K562 (cell line): ENCODE measurements at regions not wholly inside any gene's neighbourhood (a gene's known extent, or its start where the extent isn't known, plus 50 kb on each side); places are given as distances from the start of the nearest gene placed in this dataset.

Source experiments
- ATAC-seq: fragments of 200-7000 bp; cut with Tn5 transposase; 3 replicates; pipeline ENCODE4 v1.9.1; 2020; ENCODE audit warnings: moderate library complexity
- BruUV-seq: library from RNA; stranded (reverse); fragments of 400-500 nt; replicated peaks from 2 replicates; lab custom pipeline; 2021; lab: Mats Ljungman, UMichigan
- CTCF ChIA-PET: fragments of 300-600 bp; formaldehyde crosslinking; extraction: SDS; loops from one replicate; lab custom pipeline; 2021; ENCODE audit warnings: low intra/inter-chr PET ratio; lab: Yijun Ruan, JAX
- POLR2A ChIA-PET: fragments of 300-600, 350-650 bp; sonication (Branson Sonifier 250); formaldehyde crosslinking; extraction: SDS; loops from one replicate; lab custom pipeline; 2021; ENCODE audit warnings: antibody characterized with exemption, inconsistent platforms; lab: Yijun Ruan, JAX
- DNase-seq, 4 experiments: peaks; one replicate each; pipeline versions ENCODE4 v3.0.0 to v3.0.0-alpha.2; 2011 to 2018; ENCODE audit warnings: low spot score in 3 of 4, mixed read lengths in 3 of 4; ENCODE audit errors: extremely low read depth in 1 of 4
- FAIRE-seq: peaks from 2 replicates; lab custom pipeline; 2011; peaks lifted over from hg19 to GRCh38; lab: Jason Lieb, UNC
- H2AFZ ChIP-seq: 2 replicates; pipeline ENCODE4 v1.6.0; 2011; ENCODE audit warnings: low read depth, low read length, control low read depth, inconsistent platforms
- H3K27ac ChIP-seq: fragments of 200-600 bp; 3 replicates; pipeline ENCODE4 v1.8.0; 2011; ENCODE audit warnings: low read depth, mild to moderate bottlenecking, control low read depth, inconsistent platforms, low read length, moderate library complexity, mixed read lengths; ENCODE audit errors: extremely low read depth
- H3K27me3 ChIP-seq, 2 experiments: fragments of 300-600 bp in 1 of 2; 2 replicates in 1 of 2; 3 replicates in 1 of 2; pipeline versions ENCODE4 v1.6.0 to v1.8.0; 2011; ENCODE audit warnings: inconsistent platforms in 2 of 2, low read length in 2 of 2, mild to moderate bottlenecking in 1 of 2, mixed read lengths in 1 of 2, moderate library complexity in 1 of 2; ENCODE audit not compliant: control insufficient read depth in 2 of 2, insufficient read depth in 2 of 2
- H3K36me3 ChIP-seq: fragments of 300-600 bp; 3 replicates; pipeline ENCODE4 v1.8.0; 2011; ENCODE audit warnings: mild to moderate bottlenecking, low read length, inconsistent platforms; ENCODE audit not compliant: control insufficient read depth, insufficient read depth
- H3K4me1 ChIP-seq, 2 experiments: fragments of 200-600 bp in 1 of 2; replicated peaks in 1 of 2; 2 replicates in 1 of 2; 3 replicates in 1 of 2; pipeline versions ENCODE4 v1.5.1 to v1.8.0; 2011; ENCODE audit warnings: inconsistent platforms in 2 of 2, low read length in 2 of 2, mild to moderate bottlenecking in 1 of 2, mixed read lengths in 1 of 2, moderate library complexity in 1 of 2; ENCODE audit not compliant: control insufficient read depth in 2 of 2, insufficient read depth in 2 of 2
- H3K4me2 ChIP-seq: 2 replicates; pipeline ENCODE4 v1.6.1; 2011; ENCODE audit warnings: low read length, control low read depth, inconsistent platforms, mixed read lengths; ENCODE audit not compliant: insufficient read depth
- H3K4me3 ChIP-seq: fragments of 200-600 bp; sonication (generic), shearing (Covaris generic); 2 replicates; pipeline ENCODE4 v1.5.1; 2016; ENCODE audit warnings: control low read depth, inconsistent platforms
- H3K79me2 ChIP-seq: fragments of 200-600 bp; 3 replicates; pipeline ENCODE4 v1.8.0; 2011; ENCODE audit warnings: low read length, inconsistent platforms; ENCODE audit not compliant: control insufficient read depth, insufficient read depth
- H3K9ac ChIP-seq, 2 experiments: 2 replicates each; pipeline versions ENCODE4 v1.6.0 to v1.6.1; 2011; ENCODE audit warnings: low read depth in 2 of 2, low read length in 2 of 2, control low read depth in 1 of 2, inconsistent platforms in 1 of 2, mild to moderate bottlenecking in 1 of 2, mixed read lengths in 1 of 2; ENCODE audit not compliant: insufficient read depth in 1 of 2
- H3K9me1 ChIP-seq: one replicate; pipeline ENCODE4 v1.6.0; 2011; ENCODE audit warnings: inconsistent platforms, mild to moderate bottlenecking, low read length, moderate library complexity; ENCODE audit not compliant: control insufficient read depth, insufficient read depth
- H3K9me3 ChIP-seq: replicated peaks from 2 replicates; pipeline ENCODE4 v1.5.1; 2011; ENCODE audit warnings: low read depth, low read length, inconsistent platforms; ENCODE audit not compliant: control insufficient read depth, insufficient read depth
- H4K20me1 ChIP-seq: replicated peaks from 2 replicates; pipeline ENCODE4 v1.6.1; 2011; ENCODE audit warnings: low read length, inconsistent platforms, mixed read lengths; ENCODE audit not compliant: control insufficient read depth, insufficient read depth
- BMI1 ChIP-seq: fragments of 150-350 bp; IDR thresholded peaks from 2 replicates; pipeline ENCODE4 v1.6.1; 2014; ENCODE audit warnings: low read length
- E2F3 ChIP-seq: fragments of 250-450 bp; sonication (Bioruptor Pico); IDR thresholded peaks from 2 replicates; pipeline ENCODE4 v1.4.0; 2020; ENCODE audit warnings: mild to moderate bottlenecking
- TAL1 ChIP-seq: fragments of 450-650 bp; IDR thresholded peaks from 2 replicates; pipeline ENCODE4 v1.6.1; 2016; ENCODE audit warnings: mild to moderate bottlenecking
- ZNF589 ChIP-seq: fragments of 200-800 bp; sonication (Bioruptor generic); IDR thresholded peaks from 2 replicates; pipeline ENCODE4 v1.6.1; 2016; ENCODE audit warnings: low read depth, missing genetic modification characterization, missing compliant biosample characterization
- ZNF717 ChIP-seq: fragments of 250-450 bp; sonication (Bioruptor Pico); IDR thresholded peaks from 2 replicates; pipeline ENCODE4 v1.5.0; 2021
- ZNF77 ChIP-seq: fragments of 250-450 bp; sonication (Bioruptor Pico); IDR thresholded peaks from 2 replicates; pipeline ENCODE4 v1.5.0; 2020
- WGBS: fragments of 100-300 bp; shearing (Covaris generic); methylation state at CpG from one replicate; pipeline ENCODE4 v1.1.6; 2016; ENCODE audit warnings: low coverage, mixed read lengths; ENCODE audit not compliant: insufficient coverage; ENCODE audit errors: missing lambda C conversion rate; 5-methylcytosine and 5-hydroxymethylcytosine counted together
- in situ Hi-C: fragments of 300-500 bp; cut with MboI; formaldehyde crosslinking; loops from 4 replicates; pipeline ENCODE4 v1.15.0; 2018; ENCODE audit warnings: inconsistent platforms, mixed read lengths
- intact Hi-C: fragments of 100-400 bp; cut with micrococcal nuclease; formaldehyde crosslinking; loops from 2 replicates; pipeline ENCODE4 v1.14.2; 2022
- TF ChIP-seq, protein P1 (sequence below): fragments of 450-650 bp; formaldehyde crosslinking; IDR thresholded peaks from 2 replicates; pipeline ENCODE4 v1.4.0; 2020; ENCODE audit warnings: mild to moderate bottlenecking, moderate library complexity
- TF ChIP-seq, protein P2 (sequence below): sonication (generic); formaldehyde crosslinking; IDR thresholded peaks from 2 replicates; pipeline ENCODE4 v1.8.0; 2022; ENCODE audit warnings: mild to moderate bottlenecking, missing genetic modification reagents, borderline replicate concordance
- TF ChIP-seq, protein P3 (sequence below): fragments of 450-650 bp; conservative IDR thresholded peaks from 2 replicates; pipeline ENCODE4 v1.6.1; 2016; ENCODE audit warnings: missing genetic modification characterization, low read depth, mild to moderate bottlenecking, control low read depth, missing compliant biosample characterization

DNA sequence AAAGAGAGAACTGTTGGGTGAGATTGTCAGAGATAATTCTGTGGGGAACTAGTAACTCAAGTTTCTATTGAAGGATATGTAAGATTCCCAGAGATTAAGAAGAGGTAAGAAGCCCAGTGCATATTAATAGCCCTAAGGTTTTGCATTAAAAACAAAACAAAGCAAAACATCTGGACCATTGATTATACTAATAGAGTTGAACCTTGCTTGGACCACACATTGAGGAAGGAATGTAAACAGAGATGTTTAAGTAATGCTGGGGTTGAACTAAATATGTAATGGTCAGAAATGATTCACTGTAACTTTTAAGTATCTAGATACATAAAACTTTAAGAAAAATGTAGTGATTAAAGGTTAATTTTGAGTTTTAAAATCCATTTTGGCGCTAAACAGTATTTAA is 1770.0 kb downstream of the PCDH9 start:
- H3K27ac ChIP-seq: no peak overlapping the region
- no peaks in the 10 kb centered on the region for H3K9me1 ChIP-seq
- CTCF ChIA-PET: no interaction called here
- no TSS peak for BruUV-seq
- H3K4me2 ChIP-seq: no peak overlapping the region
- no peak for TF ChIP-seq ZNF589 (CRISPR knock-in tag)
- no peak for TF ChIP-seq E2F3 (CRISPR knock-in tag)
- TF ChIP-seq, protein P1, sequence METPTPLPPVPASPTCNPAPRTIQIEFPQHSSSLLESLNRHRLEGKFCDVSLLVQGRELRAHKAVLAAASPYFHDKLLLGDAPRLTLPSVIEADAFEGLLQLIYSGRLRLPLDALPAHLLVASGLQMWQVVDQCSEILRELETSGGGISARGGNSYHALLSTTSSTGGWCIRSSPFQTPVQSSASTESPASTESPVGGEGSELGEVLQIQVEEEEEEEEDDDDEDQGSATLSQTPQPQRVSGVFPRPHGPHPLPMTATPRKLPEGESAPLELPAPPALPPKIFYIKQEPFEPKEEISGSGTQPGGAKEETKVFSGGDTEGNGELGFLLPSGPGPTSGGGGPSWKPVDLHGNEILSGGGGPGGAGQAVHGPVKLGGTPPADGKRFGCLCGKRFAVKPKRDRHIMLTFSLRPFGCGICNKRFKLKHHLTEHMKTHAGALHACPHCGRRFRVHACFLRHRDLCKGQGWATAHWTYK (CRISPR knock-in tag): no peak
- TF ChIP-seq, protein P2, sequence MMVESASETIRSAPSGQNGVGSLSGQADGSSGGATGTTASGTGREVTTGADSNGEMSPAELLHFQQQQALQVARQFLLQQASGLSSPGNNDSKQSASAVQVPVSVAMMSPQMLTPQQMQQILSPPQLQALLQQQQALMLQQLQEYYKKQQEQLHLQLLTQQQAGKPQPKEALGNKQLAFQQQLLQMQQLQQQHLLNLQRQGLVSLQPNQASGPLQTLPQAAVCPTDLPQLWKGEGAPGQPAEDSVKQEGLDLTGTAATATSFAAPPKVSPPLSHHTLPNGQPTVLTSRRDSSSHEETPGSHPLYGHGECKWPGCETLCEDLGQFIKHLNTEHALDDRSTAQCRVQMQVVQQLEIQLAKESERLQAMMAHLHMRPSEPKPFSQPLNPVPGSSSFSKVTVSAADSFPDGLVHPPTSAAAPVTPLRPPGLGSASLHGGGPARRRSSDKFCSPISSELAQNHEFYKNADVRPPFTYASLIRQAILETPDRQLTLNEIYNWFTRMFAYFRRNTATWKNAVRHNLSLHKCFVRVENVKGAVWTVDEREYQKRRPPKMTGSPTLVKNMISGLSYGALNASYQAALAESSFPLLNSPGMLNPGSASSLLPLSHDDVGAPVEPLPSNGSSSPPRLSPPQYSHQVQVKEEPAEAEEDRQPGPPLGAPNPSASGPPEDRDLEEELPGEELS (CRISPR knock-in tag): no peak
- TF ChIP-seq BMI1: no peak
- TF ChIP-seq TAL1: no peak
- TF ChIP-seq, protein P3, sequence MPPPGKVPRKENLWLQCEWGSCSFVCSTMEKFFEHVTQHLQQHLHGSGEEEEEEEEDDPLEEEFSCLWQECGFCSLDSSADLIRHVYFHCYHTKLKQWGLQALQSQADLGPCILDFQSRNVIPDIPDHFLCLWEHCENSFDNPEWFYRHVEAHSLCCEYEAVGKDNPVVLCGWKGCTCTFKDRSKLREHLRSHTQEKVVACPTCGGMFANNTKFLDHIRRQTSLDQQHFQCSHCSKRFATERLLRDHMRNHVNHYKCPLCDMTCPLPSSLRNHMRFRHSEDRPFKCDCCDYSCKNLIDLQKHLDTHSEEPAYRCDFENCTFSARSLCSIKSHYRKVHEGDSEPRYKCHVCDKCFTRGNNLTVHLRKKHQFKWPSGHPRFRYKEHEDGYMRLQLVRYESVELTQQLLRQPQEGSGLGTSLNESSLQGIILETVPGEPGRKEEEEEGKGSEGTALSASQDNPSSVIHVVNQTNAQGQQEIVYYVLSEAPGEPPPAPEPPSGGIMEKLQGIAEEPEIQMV (tag): no peak
- TF ChIP-seq ZNF77 (CRISPR knock-in tag): no peak
- TF ChIP-seq ZNF717 (CRISPR knock-in tag): no peak
- 7% methylated on average over 1 of the region's 1 CpG for WGBS
- ATAC-seq (no peak), DNase-seq (no peak), FAIRE-seq (no peak)
- no peak overlapping the region for H3K4me3 ChIP-seq
- no peaks in the 10 kb centered on the region for H4K20me1 ChIP-seq
- POLR2A ChIA-PET: no interaction called here
- H3K79me2 ChIP-seq: no peaks in the 10 kb centered on the region
- no peak overlapping the region for H3K9ac ChIP-seq
- in situ Hi-C loops (no loop called here), intact Hi-C loops (no loop called here)
- no peaks in the 10 kb centered on the region for H3K27me3 ChIP-seq
- H3K9me3 ChIP-seq: no peaks in the 10 kb centered on the region
- no peaks in the 10 kb centered on the region for H3K4me1 ChIP-seq
- no peak overlapping the region for H2AFZ ChIP-seq
- H3K36me3 ChIP-seq: no peaks in the 10 kb centered on the region
